Activated CD8-positive, alpha-beta T cell treated with anti-CD3 and anti-CD28 coated beads for 36 hours (primary cell): ENCODE measurements at regions not wholly inside any gene's neighbourhood (a gene's known extent, or its start where the extent isn't known, plus 50 kb on each side); places are given as distances from the start of the nearest gene placed in this dataset.

Source experiments
- ATAC-seq: fragments of 200-7000 bp; cut with Tn5 transposase; one replicate; pipeline ENCODE4 v1.10.0; 2021; ENCODE audit warnings: mild to moderate bottlenecking, moderate library complexity
- CTCF ChIA-PET: fragments of 350-600 bp; sonication (Branson Sonifier 250); formaldehyde crosslinking; loops from one replicate; lab custom pipeline; 2021; ENCODE audit warnings: antibody characterized with exemption; lab: Charles Lee
- POLR2A ChIA-PET: fragments of 350-600 bp; sonication (Branson Sonifier 250); formaldehyde crosslinking; loops from one replicate; lab custom pipeline; 2021; ENCODE audit warnings: antibody characterized with exemption; lab: Charles Lee
- DNase-seq: peaks from one replicate; pipeline ENCODE4 v3.0.0-alpha.2; 2020
- H3K27ac Mint-ChIP-seq: one replicate; pipeline ENCODE4 v1.8.0; 2021; ENCODE audit warnings: mild to moderate bottlenecking, mixed read lengths
- H3K27me3 Mint-ChIP-seq: one replicate; pipeline ENCODE4 v1.8.0; 2021; ENCODE audit warnings: mixed read lengths
- H3K36me3 Mint-ChIP-seq: one replicate; pipeline ENCODE4 v1.8.0; 2021; ENCODE audit warnings: low read depth, mixed read lengths
- H3K4me1 Mint-ChIP-seq: one replicate; pipeline ENCODE4 v1.8.0; 2021; ENCODE audit warnings: low read depth, mixed read lengths
- H3K4me3 Mint-ChIP-seq: one replicate; pipeline ENCODE4 v1.8.0; 2021; ENCODE audit warnings: mild to moderate bottlenecking, moderate library complexity, mixed read lengths
- H3K9me3 Mint-ChIP-seq: one replicate; pipeline ENCODE4 v1.8.0; 2021; ENCODE audit warnings: mixed read lengths
- CTCF ChIP-seq: fragments of 200-600 bp; IDR thresholded peaks from one replicate; pipeline ENCODE4 v1.8.0; 2022; ENCODE audit warnings: antibody characterized with exemption, mild to moderate bottlenecking
- intact Hi-C: fragments of 100-400 bp; cut with micrococcal nuclease; formaldehyde crosslinking; loops from one replicate; pipeline ENCODE4 v1.10.0; 2022

- H3K9me3 Mint-ChIP-seq, result no peaks in the 10 kb centered on the region
- no peak overlapping the region for H3K27ac Mint-ChIP-seq
- no peaks in the 10 kb centered on the region for H3K4me1 Mint-ChIP-seq
- ChIA-PET CTCF (no interaction called here), POLR2A (no interaction called here)
- DNase-seq (no peak), ATAC-seq (no peak)
- TF ChIP-seq CTCF, result no peak
- H3K36me3 Mint-ChIP-seq, result no peaks in the 10 kb centered on the region
- no peaks in the 10 kb centered on the region for H3K27me3 Mint-ChIP-seq
- H3K4me3 Mint-ChIP-seq, result no peak overlapping the region
- intact Hi-C loops, result no loop called here
Observed at GRCh38 chr6:76814496-76815458, 648.5 kb downstream of the HTR1B start.

DNA sequence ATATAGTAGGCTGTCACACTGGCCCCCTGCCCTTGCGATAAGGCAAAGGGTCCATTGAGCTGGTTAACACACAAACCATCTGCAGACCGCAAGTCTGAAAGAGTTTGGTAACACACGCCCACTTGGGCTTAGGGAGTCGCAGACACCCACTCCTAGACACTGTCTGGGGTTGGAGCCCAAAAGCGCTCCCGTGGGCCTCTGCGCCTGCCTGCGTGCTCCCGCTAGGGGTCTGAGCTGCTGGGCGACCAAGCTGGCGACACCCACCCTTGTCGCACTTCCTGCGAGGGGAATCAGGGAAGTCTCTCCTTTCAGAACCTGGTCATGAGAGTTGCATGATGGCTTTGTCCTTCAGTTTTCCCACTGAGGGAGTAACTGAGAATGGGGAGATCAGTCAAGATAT lies 653.0 kb downstream of the HTR1B start:
- no peak for TF ChIP-seq CTCF
- Mint-ChIP-seq H3K27ac (no peak overlapping the region), H3K4me1 (no peaks in the 10 kb centered on the region), H3K27me3 (no peaks in the 10 kb centered on the region), H3K4me3 (no peak overlapping the region), H3K36me3 (no peaks in the 10 kb centered on the region), H3K9me3 (no peaks in the 10 kb centered on the region)
- ChIA-PET POLR2A (no interaction called here), CTCF (no interaction called here)
- DNase-seq (no peak), ATAC-seq (no peak)
- intact Hi-C loops, result no loop called here

GRCh38 chr6:76803038-76803580 lies 660.2 kb downstream of the HTR1B start:
- peaks cover 7% of the 10 kb centered on the region for H3K9me3 Mint-ChIP-seq
- no peaks in the 10 kb centered on the region for H3K4me1 Mint-ChIP-seq
- no peaks in the 10 kb centered on the region for H3K36me3 Mint-ChIP-seq
- intact Hi-C loops, result no loop called here
- no peak for ATAC-seq
- no peaks in the 10 kb centered on the region for H3K27me3 Mint-ChIP-seq
- no peak for TF ChIP-seq CTCF
- CTCF ChIA-PET, result no interaction called here
- H3K27ac Mint-ChIP-seq, result no peak overlapping the region
- POLR2A ChIA-PET, result no interaction called here
- no peak overlapping the region for H3K4me3 Mint-ChIP-seq
- no peak for DNase-seq

- CTCF ChIA-PET, result no interaction called here
- no peak overlapping the region for H3K4me3 Mint-ChIP-seq
Observed at GRCh38 chr6:76792394-76792793, 670.9 kb downstream of the HTR1B start.

More at GRCh38 chr6:76792394-76792793, 670.9 kb downstream of the HTR1B start:
- Mint-ChIP-seq H3K27me3 (no peaks in the 10 kb centered on the region), H3K27ac (no peak overlapping the region), H3K4me1 (no peaks in the 10 kb centered on the region), H3K9me3 (peaks cover 3% of the 10 kb centered on the region), H3K36me3 (no peaks in the 10 kb centered on the region)
- ATAC-seq (no peak), DNase-seq (no peak)
- POLR2A ChIA-PET, result no interaction called here
- TF ChIP-seq CTCF, result no peak
- intact Hi-C loops, result no loop called here
